K562 (cell line): ENCODE measurements at regions not wholly inside any gene's neighbourhood (a gene's known extent, or its start where the extent isn't known, plus 50 kb on each side); places are given as distances from the start of the nearest gene placed in this dataset.

Experiments
- ATAC-seq: fragments of 200-7000 bp; cut with Tn5 transposase; 3 replicates; pipeline ENCODE4 v1.9.1; 2020; ENCODE audit warnings: moderate library complexity
- BruUV-seq: library from RNA; stranded (reverse); fragments of 400-500 nt; replicated peaks from 2 replicates; lab custom pipeline; 2021; lab: Mats Ljungman, UMichigan
- CTCF ChIA-PET: fragments of 300-600 bp; formaldehyde crosslinking; extraction: SDS; loops from one replicate; lab custom pipeline; 2021; ENCODE audit warnings: low intra/inter-chr PET ratio; lab: Yijun Ruan, JAX
- POLR2A ChIA-PET: fragments of 300-600, 350-650 bp; sonication (Branson Sonifier 250); formaldehyde crosslinking; extraction: SDS; loops from one replicate; lab custom pipeline; 2021; ENCODE audit warnings: antibody characterized with exemption, inconsistent platforms; lab: Yijun Ruan, JAX
- DNase-seq, 4 experiments: peaks; one replicate each; pipeline versions ENCODE4 v3.0.0 to v3.0.0-alpha.2; 2011 to 2018; ENCODE audit warnings: low spot score in 3 of 4, mixed read lengths in 3 of 4; ENCODE audit errors: extremely low read depth in 1 of 4
- FAIRE-seq: peaks from 2 replicates; lab custom pipeline; 2011; peaks lifted over from hg19 to GRCh38; lab: Jason Lieb, UNC
- H2AFZ ChIP-seq: 2 replicates; pipeline ENCODE4 v1.6.0; 2011; ENCODE audit warnings: low read depth, low read length, control low read depth, inconsistent platforms
- H3K27ac ChIP-seq: fragments of 200-600 bp; 3 replicates; pipeline ENCODE4 v1.8.0; 2011; ENCODE audit warnings: low read depth, mild to moderate bottlenecking, control low read depth, inconsistent platforms, low read length, moderate library complexity, mixed read lengths; ENCODE audit errors: extremely low read depth
- H3K27me3 ChIP-seq, 2 experiments: fragments of 300-600 bp in 1 of 2; 2 replicates in 1 of 2; 3 replicates in 1 of 2; pipeline versions ENCODE4 v1.6.0 to v1.8.0; 2011; ENCODE audit warnings: inconsistent platforms in 2 of 2, low read length in 2 of 2, mild to moderate bottlenecking in 1 of 2, mixed read lengths in 1 of 2, moderate library complexity in 1 of 2; ENCODE audit not compliant: control insufficient read depth in 2 of 2, insufficient read depth in 2 of 2
- H3K36me3 ChIP-seq: fragments of 300-600 bp; 3 replicates; pipeline ENCODE4 v1.8.0; 2011; ENCODE audit warnings: mild to moderate bottlenecking, low read length, inconsistent platforms; ENCODE audit not compliant: control insufficient read depth, insufficient read depth
- H3K4me1 ChIP-seq, 2 experiments: fragments of 200-600 bp in 1 of 2; replicated peaks in 1 of 2; 2 replicates in 1 of 2; 3 replicates in 1 of 2; pipeline versions ENCODE4 v1.5.1 to v1.8.0; 2011; ENCODE audit warnings: inconsistent platforms in 2 of 2, low read length in 2 of 2, mild to moderate bottlenecking in 1 of 2, mixed read lengths in 1 of 2, moderate library complexity in 1 of 2; ENCODE audit not compliant: control insufficient read depth in 2 of 2, insufficient read depth in 2 of 2
- H3K4me2 ChIP-seq: 2 replicates; pipeline ENCODE4 v1.6.1; 2011; ENCODE audit warnings: low read length, control low read depth, inconsistent platforms, mixed read lengths; ENCODE audit not compliant: insufficient read depth
- H3K4me3 ChIP-seq: fragments of 200-600 bp; sonication (generic), shearing (Covaris generic); 2 replicates; pipeline ENCODE4 v1.5.1; 2016; ENCODE audit warnings: control low read depth, inconsistent platforms
- H3K79me2 ChIP-seq: fragments of 200-600 bp; 3 replicates; pipeline ENCODE4 v1.8.0; 2011; ENCODE audit warnings: low read length, inconsistent platforms; ENCODE audit not compliant: control insufficient read depth, insufficient read depth
- H3K9ac ChIP-seq, 2 experiments: 2 replicates each; pipeline versions ENCODE4 v1.6.0 to v1.6.1; 2011; ENCODE audit warnings: low read depth in 2 of 2, low read length in 2 of 2, control low read depth in 1 of 2, inconsistent platforms in 1 of 2, mild to moderate bottlenecking in 1 of 2, mixed read lengths in 1 of 2; ENCODE audit not compliant: insufficient read depth in 1 of 2
- H3K9me1 ChIP-seq: one replicate; pipeline ENCODE4 v1.6.0; 2011; ENCODE audit warnings: inconsistent platforms, mild to moderate bottlenecking, low read length, moderate library complexity; ENCODE audit not compliant: control insufficient read depth, insufficient read depth
- H3K9me3 ChIP-seq: replicated peaks from 2 replicates; pipeline ENCODE4 v1.5.1; 2011; ENCODE audit warnings: low read depth, low read length, inconsistent platforms; ENCODE audit not compliant: control insufficient read depth, insufficient read depth
- H4K20me1 ChIP-seq: replicated peaks from 2 replicates; pipeline ENCODE4 v1.6.1; 2011; ENCODE audit warnings: low read length, inconsistent platforms, mixed read lengths; ENCODE audit not compliant: control insufficient read depth, insufficient read depth
- BACH1 ChIP-seq: fragments of 200-800 bp; sonication (Bioruptor generic); IDR thresholded peaks from 2 replicates; pipeline ENCODE4 v1.6.1; 2016; ENCODE audit warnings: missing genetic modification characterization, missing compliant biosample characterization
- BRF1 ChIP-seq: IDR thresholded peaks from 3 replicates; pipeline ENCODE4 v1.6.1; 2011; ENCODE audit warnings: borderline replicate concordance, mild to moderate bottlenecking; ENCODE audit not compliant: insufficient read length; ENCODE audit errors: extremely low read depth
- CCAR2 ChIP-seq: fragments of 200-400 bp; formaldehyde crosslinking; IDR thresholded peaks from 2 replicates; pipeline ENCODE4 v1.6.1; 2017; ENCODE audit warnings: mild to moderate bottlenecking, low read depth, low read length
- CHAMP1 ChIP-seq: fragments of 450-650 bp; IDR thresholded peaks from 2 replicates; pipeline ENCODE4 v1.6.1; 2016; ENCODE audit warnings: mild to moderate bottlenecking
- FOXK2 ChIP-seq, 2 experiments: fragments of 450-650 bp; IDR thresholded peaks in 1 of 2; conservative IDR thresholded peaks in 1 of 2; 2 replicates each; pipeline ENCODE4 v1.6.1; 2016; ENCODE audit warnings: low read depth in 2 of 2, mild to moderate bottlenecking in 1 of 2
- HCFC1 ChIP-seq: IDR thresholded peaks from 2 replicates; pipeline ENCODE4 v1.6.1; 2012; ENCODE audit warnings: low read depth, low read length, improper control_type of control experiment
- HDAC2 ChIP-seq: fragments of 450-650 bp; IDR thresholded peaks from 2 replicates; pipeline ENCODE4 v1.6.1; 2016; ENCODE audit warnings: mild to moderate bottlenecking
- NFIC ChIP-seq: fragments of 450-650 bp; IDR thresholded peaks from 2 replicates; pipeline ENCODE4 v1.6.1; 2017; ENCODE audit warnings: mild to moderate bottlenecking, inconsistent platforms
- POLR2G ChIP-seq: fragments of 200-400 bp; formaldehyde crosslinking; IDR thresholded peaks from 2 replicates; pipeline ENCODE4 v1.6.1; 2017; ENCODE audit warnings: low read depth, mild to moderate bottlenecking, antibody characterized with exemption, low read length, moderate library complexity
- SAFB2 ChIP-seq: fragments of 200-400 bp; formaldehyde crosslinking; IDR thresholded peaks from 2 replicates; pipeline ENCODE4 v1.6.1; 2018; ENCODE audit warnings: borderline replicate concordance, low read length, low read depth, moderate library complexity; ENCODE audit not compliant: severe bottlenecking
- SIRT6 ChIP-seq: IDR thresholded peaks from one replicate; pipeline ENCODE4 v1.6.1; 2012; ENCODE audit warnings: low read depth, mild to moderate bottlenecking, control low read depth, inconsistent platforms, low read length, moderate library complexity
- ZEB2 ChIP-seq: fragments of 450-650 bp; IDR thresholded peaks from 2 replicates; pipeline ENCODE4 v1.6.1; 2016
- WGBS: fragments of 100-300 bp; shearing (Covaris generic); methylation state at CpG from one replicate; pipeline ENCODE4 v1.1.6; 2016; ENCODE audit warnings: low coverage, mixed read lengths; ENCODE audit not compliant: insufficient coverage; ENCODE audit errors: missing lambda C conversion rate; 5-methylcytosine and 5-hydroxymethylcytosine counted together
- in situ Hi-C: fragments of 300-500 bp; cut with MboI; formaldehyde crosslinking; loops from 4 replicates; pipeline ENCODE4 v1.15.0; 2018; ENCODE audit warnings: inconsistent platforms, mixed read lengths
- intact Hi-C: fragments of 100-400 bp; cut with micrococcal nuclease; formaldehyde crosslinking; loops from 2 replicates; pipeline ENCODE4 v1.14.2; 2022

GRCh38 chr9:107148216-107148615 is 134.9 kb upstream of the RAD23B start:
- no peak overlapping the region for H2AFZ ChIP-seq
- H3K4me3 ChIP-seq, result no peak overlapping the region
- H4K20me1 ChIP-seq, result no peaks in the 10 kb centered on the region
- H3K9me1 ChIP-seq, result no peaks in the 10 kb centered on the region
- CTCF ChIA-PET, result no interaction called here
- intact Hi-C loops (no loop called here), in situ Hi-C loops (no loop called here)
- H3K9ac ChIP-seq, result no peak overlapping the region
- POLR2A ChIA-PET, result no interaction called here
- H3K27me3 ChIP-seq, result no peaks in the 10 kb centered on the region
- FAIRE-seq (no peak), ATAC-seq (no peak), DNase-seq (no peak)
- H3K9me3 ChIP-seq, result no peaks in the 10 kb centered on the region
- WGBS, result 0% methylated on average over 2 of the region's 2 CpGs
- H3K4me2 ChIP-seq, result no peak overlapping the region
- TF ChIP-seq BACH1 (tag) (no peak), SAFB2 (no peak), SIRT6 (no peak), ZEB2 (no peak), FOXK2 (conservative IDR thresholded peaks at IDR 0.05 in 1 of 2, IDR thresholded peaks at IDR 0.05 in 1 of 2; ENCODE audit: low read depth in 2 of 2) (no peak), CCAR2 (no peak), HCFC1 (no peak), BRF1 (no peak), NFIC (no peak), CHAMP1 (no peak), HDAC2 (no peak), POLR2G (no peak)
- H3K36me3 ChIP-seq, result no peaks in the 10 kb centered on the region
- no peaks in the 10 kb centered on the region for H3K79me2 ChIP-seq
- H3K27ac ChIP-seq, result no peak overlapping the region
- BruUV-seq, result no TSS peak
- H3K4me1 ChIP-seq, result no peaks in the 10 kb centered on the region
